Effector CD4-positive, alpha-beta T cell (primary cell): ENCODE measurements at regions not wholly inside any gene's neighbourhood (a gene's known extent, or its start where the extent isn't known, plus 50 kb on each side); places are given as distances from the start of the nearest gene placed in this dataset.

Experiments used
- DNase-seq: peaks from one replicate; pipeline ENCODE4 v3.0.0-alpha.2; 2020

DNA sequence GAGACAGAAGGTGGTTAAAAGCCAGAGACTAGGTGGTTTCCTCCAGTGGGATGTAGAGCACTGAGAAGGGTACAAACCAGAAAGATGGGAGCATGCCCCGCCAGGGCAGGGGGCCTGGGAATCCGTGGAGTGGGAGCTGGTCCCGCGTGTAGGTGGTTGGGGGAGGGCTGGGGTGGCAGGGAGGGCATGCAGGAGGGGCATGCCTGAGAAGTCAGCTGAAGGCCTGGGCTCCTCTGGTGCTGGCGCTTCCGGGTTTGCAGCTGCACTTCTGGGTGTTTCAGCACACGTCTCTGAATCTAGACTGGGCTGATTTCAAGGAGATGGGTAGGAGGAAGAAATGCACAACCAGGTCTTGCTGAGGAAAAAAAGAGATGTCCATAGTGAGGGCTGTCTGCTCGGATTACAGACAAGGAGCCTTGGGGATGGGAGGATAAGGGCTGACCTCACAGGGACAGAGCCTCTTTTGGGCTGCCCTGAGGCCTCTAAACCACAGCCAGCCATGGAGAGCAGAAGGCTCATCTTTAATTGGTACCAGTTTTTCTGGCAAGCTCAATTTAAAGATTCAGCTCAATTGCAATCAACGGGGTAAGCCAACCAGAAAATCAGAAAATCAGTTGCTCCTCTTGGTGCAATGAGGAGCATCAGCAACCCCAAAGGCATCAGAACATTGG lies 151.9 kb downstream of the FAM43A start:
- no peak for DNase-seq

DNA sequence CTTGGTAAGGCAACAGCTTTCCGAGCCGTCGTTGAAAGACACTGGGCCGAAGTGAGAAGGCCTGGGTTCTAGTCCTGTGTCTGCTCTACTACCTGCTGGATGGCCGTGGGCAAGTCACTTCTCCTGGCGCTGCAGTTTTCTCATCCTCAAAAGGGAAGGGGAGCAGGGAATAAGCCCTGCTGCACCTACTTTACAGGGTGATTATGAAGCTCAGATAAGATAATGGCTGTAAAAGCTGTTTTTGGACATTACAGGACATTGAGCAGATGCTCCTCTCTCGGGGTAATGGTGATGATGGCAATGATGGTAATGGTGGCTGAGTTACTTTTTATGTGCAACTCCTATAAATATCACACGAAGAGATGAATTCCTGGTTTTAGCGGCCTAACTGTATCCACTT lies 152.6 kb downstream of the FAM43A start:
- DNase-seq, result no peak

GRCh38 chr3:194840661-194841514 lies 155.2 kb downstream of the FAM43A start:
- DNase-seq, result no peak

GRCh38 chr3:194841515-194841841 lies 155.8 kb downstream of the FAM43A start:
- DNase-seq, result no peak

- no peak for DNase-seq
These were observed 157.9 kb downstream of the FAM43A start for GRCh38 chr3:194843556-194843955.

- no peak for DNase-seq
These were observed 158.4 kb downstream of the FAM43A start for GRCh38 chr3:194844046-194844445.

GRCh38 chr3:194849166-194849875 lies 163.6 kb downstream of the FAM43A start:
- DNase-seq, result no peak

- DNase-seq, result no peak
These were observed 165.6 kb downstream of the FAM43A start for GRCh38 chr3:194851254-194851653.

- DNase-seq, result no peak
These were observed 166.3 kb downstream of the FAM43A start for GRCh38 chr3:194851941-194852340.

- DNase-seq, result no peak
These were observed 166.7 kb downstream of the FAM43A start for GRCh38 chr3:194852345-194852744.

GRCh38 chr3:194852831-194853508 lies 167.3 kb downstream of the FAM43A start:
- DNase-seq, result no peak

DNA sequence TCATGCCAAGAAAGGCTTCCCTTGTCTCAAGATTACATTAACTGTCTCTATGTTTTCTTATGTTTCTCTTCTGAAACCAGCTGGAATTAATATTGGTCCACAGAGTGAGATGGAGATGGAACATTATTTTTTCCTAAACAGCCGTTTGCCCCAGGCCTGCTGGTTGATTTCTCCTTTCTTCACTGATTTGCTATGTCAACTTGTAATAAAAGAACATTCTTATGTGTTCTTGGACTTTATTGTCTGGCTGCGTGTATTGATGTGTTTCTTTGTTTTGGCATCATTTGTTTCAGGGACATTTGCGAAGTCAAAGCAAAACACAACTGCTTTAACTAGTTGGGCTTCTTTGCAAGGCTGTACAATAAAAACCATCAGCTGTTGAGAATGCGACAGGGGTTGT lies 168.5 kb downstream of the FAM43A start:
- DNase-seq, result no peak

DNA sequence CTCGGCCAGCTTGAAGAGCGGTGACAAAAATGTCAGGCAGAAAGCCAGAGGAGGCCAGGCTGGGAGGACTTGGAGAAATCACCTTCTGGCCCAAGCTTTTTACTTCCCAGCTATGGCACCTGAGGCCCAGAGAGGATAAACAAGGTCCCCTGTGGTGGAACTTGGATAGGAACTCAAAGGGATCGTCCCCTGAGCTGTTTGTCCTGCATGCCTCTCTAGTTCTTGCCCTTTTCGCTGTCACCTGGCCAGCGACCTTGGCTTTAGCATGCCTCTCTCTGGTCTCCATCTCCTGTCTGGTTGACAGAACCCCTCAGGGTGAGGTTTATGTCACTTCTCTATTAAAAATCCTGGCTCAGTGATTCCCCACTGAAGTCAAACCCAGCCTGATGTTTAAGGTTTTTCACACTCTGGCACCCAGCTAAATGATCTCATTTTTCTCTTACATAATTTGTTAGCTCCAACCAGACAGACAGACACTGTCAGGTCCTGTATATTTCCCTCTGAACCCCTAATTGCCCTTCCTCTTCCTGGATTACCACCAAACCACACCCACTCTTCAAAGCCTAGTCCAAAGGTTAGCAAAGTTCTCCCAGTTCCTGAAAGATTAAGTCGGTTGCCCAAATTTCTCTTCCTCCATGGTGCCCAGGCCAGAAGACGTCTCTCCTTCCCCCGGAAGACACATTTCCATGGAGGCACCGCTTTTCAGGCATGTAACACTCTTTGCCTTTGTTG lies 169.1 kb downstream of the FAM43A start:
- no peak for DNase-seq

DNA sequence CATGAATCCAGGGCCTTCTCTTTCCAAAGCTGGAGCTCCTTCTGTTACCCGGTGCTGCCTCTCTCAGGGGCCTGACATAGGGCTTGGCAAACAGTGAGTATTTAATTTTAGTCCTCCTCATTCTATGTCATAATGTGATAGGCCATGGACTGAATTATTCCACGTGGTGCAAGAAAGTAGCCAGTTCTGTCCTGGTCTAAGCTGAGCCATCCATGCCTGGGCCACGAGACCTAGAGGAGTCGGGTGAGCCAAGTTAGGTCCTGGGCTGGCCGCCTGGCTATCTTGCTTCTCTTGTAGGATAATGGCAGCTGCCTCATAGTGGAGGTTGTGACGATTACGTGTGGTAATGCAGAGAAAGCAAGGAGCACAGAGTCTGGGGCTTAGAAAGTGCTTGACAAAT lies 170.6 kb downstream of the FAM43A start:
- no peak for DNase-seq

GRCh38 chr3:194857469-194858113 lies 171.9 kb downstream of the FAM43A start:
- DNase-seq, result no peak

DNA sequence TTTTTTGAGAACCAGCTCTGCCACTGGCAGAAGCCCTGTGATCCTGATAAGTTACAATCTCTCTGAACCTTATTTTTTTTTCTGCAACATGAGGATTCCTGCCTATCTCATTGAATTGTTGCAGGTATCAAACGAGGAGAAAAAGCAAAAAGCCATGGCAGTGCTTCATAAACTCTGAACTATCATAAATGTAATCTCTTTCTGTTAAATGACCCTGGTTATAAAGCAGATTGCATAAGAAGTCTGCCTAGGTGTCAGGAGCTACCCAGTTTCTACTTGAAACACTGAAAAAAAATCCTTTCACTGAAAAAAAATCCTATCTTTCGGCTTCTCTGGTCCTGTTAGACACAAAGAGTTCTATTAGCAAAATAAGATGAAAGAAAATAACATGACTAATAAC lies 172.7 kb downstream of the FAM43A start:
- DNase-seq, result no peak

DNA sequence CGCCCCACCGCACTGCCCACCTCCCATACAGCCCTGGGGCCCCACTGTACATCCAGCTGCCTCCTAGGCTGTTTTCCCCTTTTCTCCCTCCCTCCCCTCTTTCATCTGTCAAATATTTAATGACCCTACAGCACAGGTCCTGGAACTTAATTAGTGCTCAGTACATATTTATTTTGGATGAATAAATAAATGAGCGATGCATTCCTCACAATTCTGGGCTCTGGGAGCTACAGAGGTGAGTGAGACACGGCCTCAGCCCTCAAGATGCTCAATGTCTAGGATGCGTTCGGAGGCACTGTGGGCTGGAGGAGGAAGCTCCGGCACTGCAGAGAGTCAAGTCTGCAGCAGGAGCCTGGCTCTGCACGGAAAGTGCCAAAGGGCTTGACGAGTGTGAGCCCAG lies 175.0 kb downstream of the FAM43A start:
- DNase-seq, result no peak

DNA sequence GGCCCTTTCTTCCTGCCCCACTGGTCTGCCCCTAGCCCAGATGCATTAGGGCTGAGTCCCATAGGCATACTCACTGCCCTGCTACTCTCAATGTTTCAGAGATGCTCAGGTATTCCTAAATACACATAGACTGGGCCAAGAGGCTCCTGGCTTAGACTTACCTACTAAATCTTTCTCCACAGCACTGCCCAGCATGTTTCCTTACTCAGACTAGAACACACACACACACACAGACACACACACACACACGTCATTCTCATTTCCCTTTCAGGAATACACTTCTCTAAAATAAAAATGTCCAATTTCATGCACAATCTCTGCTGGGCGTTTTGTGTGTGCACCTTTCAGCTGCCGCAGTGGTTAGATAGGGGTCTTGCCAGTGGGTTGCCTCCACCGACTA lies 175.7 kb downstream of the FAM43A start:
- DNase-seq, result no peak

DNA sequence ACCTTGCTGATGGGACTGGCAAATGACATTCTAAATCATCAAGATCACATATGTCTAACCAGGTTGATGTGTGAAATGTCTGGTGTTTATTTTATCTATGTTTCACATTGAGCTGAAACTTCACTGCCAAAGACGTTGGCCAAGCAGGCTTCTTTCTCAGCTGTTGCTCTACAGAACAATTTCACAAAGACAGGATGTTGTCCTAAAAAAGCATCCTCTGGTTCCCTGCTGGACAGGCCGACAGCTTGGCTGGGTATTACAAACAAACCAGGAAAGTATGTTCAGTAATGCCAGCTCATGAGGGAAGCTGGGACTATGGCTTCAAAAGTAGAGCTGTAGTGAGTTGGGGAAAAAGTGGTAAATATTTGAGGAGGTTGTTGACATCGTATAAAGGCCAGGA lies 179.4 kb downstream of the FAM43A start:
- DNase-seq, result no peak

DNA sequence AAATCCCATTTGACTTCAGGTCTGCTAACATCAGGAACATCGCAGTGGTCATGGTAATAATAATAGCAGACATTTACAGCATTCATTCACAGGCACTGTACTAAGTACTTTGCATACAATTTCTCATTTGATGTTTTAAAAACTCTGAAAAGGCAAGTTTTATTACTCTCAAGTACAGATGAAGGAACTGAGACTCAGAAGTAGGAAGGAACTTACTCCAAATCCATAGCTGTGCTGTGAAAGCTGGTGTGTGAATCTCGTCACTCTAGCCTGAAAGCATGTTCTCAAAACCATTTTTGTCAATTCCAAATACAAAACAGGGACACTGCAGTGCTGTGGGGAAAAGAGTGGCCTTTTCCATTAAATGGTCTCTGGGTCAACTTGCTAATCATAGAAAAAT lies 179.9 kb downstream of the FAM43A start:
- DNase-seq, result no peak

DNA sequence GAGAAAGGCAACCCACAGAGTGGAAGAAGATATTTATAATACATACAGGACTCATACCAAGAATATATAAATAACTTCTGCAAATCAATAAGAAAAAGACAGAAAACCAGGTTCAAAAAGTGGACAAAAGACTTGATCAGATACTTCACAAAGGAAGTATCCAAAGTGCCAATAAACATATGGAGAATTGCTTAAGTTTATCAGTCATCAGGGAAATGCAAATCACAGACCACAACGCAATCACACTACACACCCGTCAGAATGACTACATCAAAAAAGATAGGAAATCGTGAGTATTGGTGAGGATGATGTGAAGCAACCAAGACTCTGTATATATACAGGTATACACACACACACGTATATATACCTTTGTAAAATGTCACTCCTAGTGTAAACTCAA lies 180.6 kb downstream of the FAM43A start:
- DNase-seq, result no peak
